GM11168 (cell line): ENCODE measurements at regions not wholly inside any gene's neighbourhood (a gene's known extent, or its start where the extent isn't known, plus 50 kb on each side); places are given as distances from the start of the nearest gene placed in this dataset.

ENCODE experiments used
- in situ Hi-C: fragments of 300-500 bp; cut with MboI; formaldehyde crosslinking; loops from one replicate; pipeline ENCODE4 v1.12.0; 2022; ENCODE audit warnings: low sequenced_read_pairs; ENCODE audit not compliant: unreplicated experiment

DNA sequence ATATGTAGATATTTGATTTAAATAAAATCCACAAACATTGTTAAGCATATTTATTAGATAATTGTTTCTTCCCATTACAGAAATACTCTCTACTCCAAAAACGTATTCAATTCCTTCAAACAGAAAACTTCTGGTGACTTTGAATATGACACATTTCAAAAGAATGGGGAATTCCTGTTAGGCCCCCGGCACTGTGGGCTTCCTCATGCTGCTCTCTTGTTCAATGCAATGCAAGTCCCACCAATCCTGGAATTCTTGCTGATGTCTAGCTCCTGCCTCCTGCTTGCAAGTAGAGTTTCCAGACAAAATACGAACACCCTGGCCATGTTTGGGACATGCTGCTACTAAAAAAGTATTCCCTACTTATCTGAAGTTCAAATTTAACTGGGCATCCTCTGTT is 544.1 kb downstream of the QKI start:
- in situ Hi-C loops = loop anchor here (10.0 kb wide), 1 partner anchor 534 kb away; no protein-coding TSS in a partner anchor

DNA sequence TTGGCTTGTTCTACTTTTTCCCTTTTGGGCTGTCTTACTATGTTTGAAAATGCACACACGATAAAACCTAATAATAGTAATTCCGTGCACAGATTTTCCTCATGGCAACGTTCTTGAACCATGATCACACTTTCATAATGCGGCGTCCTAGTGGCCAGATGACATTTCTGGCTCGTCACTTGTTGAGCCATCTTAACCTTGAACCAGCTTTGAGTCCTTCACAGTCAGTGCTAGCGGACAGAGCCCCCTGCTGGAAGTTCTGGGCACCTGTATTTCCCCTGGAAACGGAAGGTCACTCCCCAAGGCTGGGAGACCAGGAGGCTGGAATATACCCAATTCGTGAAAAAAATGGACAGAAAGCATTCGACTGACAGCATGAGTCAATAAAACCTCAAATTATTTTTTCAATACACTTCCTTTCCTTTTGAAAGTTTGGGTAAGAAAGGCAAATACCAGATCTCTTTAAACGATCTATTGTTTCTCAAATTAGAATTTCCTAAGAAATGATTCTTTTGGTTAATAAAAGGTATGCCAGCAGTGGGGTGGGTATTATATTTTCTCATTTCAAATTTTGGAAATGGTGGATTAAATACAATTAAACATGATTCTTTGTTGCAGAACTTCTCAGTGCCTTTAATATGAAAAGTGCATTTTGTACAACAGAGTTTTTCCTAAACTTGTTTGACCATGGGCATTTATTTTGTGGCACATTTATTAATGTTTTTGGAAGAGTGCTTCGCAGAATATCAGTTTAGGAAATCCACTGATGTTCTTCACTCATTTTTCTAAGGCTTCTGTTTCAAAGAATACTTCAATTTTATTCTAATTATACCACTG is 542.3 kb downstream of the QKI start:
- in situ Hi-C loops = loop anchor here (10.0 kb wide), 1 partner anchor 532 kb away; no protein-coding TSS in a partner anchor

DNA sequence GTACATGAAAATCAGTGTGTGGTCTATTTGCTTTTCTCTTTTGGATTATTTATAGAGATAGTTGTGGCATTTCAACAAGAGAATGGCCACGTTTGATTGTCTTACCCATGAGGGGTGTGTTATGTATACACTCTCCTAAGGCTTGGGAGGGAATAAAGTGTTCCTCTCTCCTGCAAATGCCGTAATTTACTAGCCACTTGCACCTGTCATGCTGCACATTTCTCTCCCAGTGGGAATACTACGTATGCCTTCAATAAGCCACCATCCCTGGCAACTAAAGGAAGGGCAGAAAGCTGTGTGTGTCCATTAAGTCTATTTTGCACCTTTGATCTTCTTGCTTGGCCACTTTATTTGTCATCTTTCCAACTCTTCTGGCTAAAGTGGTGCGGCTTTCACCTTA is 541.2 kb downstream of the QKI start:
- in situ Hi-C loops = loop anchor here (10.0 kb wide), 1 partner anchor 531 kb away; no protein-coding TSS in a partner anchor

DNA sequence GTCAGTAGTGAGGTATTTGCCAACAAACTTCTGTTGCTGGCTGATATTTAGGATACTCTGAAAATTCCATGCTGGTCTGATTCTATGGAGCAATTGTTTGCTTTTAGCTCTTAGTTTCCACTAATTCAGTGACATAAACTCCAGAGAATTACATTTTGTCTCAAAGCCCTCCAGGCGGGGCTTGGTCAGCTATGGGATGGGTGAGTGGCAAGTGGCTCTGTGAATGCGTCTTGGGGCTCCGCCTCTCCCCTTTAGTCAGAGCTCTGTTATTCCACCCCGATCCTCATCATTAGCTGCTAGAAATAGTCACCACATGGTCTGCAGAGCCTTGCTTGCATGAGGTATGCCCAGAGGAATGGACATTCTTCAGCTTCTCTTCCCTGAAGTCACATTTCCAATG is 540.6 kb downstream of the QKI start:
- in situ Hi-C loops = loop anchor here (10.0 kb wide), 1 partner anchor 530 kb away; no protein-coding TSS in a partner anchor

DNA sequence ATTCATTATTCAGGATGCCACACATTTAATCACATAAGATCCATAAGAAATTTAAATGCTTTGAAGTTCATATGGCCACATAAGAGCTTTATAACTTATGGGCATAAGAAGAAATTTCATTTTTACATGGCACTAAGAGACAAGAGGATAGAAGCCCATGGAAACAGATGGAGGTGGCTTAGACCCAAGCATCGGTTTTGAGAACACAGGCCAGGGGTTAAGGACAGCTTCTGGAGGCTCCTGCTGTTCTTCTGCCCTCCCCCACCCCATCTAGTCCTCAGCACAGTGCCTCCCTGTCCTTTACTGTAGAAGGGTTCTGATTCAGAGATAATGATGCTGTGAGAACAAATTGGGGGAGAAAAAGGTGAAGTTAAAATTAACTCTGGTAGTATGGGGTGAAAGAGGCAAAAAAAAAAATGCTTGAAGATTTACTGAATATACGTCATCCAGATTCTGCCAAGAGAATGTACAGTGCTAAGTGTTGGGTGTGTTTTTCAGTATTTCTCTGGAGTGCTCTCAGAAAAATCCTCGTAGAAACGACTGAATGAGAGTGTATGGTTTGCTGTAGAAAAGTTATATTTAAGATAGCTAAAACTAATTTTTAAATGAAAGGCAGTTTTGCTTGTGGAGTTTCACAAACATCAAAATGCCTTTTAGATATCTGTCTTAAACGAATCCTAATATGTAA is 539.7 kb downstream of the QKI start:
- in situ Hi-C loops = loop anchor here (10.0 kb wide), 1 partner anchor 529 kb away; no protein-coding TSS in a partner anchor

DNA sequence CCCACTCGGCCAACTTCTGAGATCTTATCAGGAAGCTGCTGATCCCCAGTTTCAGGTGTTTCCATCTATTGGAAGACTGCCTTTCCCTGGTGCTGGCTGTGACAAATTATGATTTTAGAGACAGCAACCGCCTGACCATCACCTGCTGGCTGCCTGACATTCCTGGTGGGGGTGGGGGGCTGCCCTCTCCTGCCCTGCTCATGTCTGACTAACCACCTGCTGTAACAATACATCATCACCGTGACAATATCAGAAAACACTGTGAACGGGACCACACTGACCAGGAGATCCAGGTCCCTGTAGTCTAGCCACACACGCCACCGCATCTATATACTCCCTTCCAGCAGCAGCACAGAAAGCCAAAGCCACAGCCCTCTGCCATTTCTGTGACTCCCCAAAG is 537.5 kb downstream of the QKI start:
- in situ Hi-C loops = loop anchor here (10.0 kb wide), 1 partner anchor 527 kb away; no protein-coding TSS in a partner anchor

DNA sequence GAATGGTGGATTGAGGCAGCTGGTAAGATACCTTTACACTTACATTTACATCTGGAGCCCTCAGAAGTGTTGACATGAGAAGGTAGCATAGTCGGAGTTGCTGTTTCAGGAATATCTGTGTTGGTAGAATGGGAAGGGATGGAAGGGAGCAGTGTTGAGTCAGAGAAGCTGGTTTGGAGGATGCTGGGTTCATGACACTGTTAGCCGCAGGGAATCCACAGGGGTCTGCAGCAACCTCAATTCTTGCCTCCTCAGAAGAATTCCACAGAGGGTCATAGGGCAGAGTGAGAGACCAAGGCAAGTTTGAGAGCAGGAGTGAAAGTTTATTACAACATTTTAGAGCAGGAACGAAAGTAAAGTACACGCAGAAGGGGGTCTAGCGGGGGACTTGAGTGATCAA is 536.8 kb downstream of the QKI start:
- in situ Hi-C loops = loop anchor here (10.0 kb wide), 1 partner anchor 527 kb away; no protein-coding TSS in a partner anchor

DNA sequence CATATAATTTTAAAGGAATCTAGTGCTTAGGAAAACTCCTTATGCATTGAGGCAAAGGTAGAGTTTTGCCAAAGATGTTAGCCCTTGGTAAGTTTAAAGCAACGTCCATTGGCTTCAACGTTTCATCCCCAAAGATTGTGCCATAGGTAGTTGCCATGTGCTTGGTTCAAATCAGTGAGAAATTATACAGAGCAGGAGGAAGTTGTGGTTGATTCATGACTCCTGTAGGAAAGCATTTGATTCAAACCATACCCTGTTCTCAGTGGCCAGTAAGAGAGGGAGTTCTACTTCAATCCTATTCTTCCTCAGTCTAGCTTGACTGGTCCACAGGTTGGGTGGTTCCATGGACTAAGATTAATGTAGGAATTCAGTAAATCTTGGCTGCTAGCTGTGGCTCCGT is 535.6 kb downstream of the QKI start:
- in situ Hi-C loops = loop anchor here (10.0 kb wide), 1 partner anchor 525 kb away; no protein-coding TSS in a partner anchor

DNA sequence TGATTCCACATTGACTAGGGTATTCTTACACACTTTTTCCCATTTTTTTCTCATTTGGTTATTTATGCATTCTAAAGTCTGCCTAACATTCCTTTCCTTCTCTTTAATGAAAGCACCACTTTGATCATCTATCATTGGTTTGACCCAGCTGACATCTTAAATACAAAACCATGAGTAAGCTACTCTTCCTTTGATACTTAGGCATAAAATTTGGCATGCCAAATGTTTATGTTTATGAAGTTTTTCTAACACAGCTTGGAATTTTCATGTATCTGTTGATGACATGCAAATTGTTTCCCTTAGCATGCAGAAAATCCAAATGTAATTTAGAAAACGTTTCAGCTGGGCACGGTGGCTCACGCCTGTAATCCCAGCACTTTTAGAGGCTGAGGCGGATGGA is 534.9 kb downstream of the QKI start:
- in situ Hi-C loops = no loop called here

DNA sequence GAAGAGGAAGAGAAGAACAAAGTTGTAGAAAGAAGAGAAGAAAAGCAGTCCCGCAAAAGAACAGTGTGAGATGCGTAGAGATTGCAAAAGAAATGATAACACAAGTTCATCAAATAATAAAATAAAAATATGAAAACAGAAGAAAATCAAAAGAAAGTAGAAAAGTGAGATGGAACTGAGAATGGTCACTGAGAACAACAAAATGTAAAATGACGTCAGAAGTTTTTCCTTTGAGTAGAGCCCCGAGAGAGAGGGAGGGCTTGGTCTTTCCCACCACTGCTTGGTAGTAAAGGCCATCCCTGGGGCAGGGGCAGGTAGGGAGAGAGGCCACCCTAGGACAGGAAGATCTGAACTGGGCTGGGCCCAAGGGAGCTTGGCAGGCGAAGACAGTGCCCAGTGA is 533.7 kb downstream of the QKI start:
- in situ Hi-C loops = no loop called here

DNA sequence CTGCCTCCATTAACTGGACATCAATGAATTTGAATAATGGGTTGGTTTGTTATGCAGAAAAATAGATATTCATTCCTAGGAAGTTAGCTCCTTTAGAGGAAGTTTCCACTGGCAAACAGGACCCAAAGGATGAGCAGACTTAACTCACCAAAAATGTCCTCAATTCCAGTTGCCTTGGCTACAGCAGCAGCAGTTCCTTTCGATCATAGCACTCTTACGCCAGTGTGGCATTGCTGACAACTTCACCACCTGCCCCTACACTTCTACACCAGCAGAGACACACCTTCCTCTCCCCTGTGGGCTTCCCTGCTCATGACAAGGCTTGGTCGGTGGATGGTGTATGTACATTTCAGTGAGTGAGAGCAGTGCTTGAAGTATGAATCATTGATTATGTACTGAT is 532.8 kb downstream of the QKI start:
- in situ Hi-C loops = no loop called here

DNA sequence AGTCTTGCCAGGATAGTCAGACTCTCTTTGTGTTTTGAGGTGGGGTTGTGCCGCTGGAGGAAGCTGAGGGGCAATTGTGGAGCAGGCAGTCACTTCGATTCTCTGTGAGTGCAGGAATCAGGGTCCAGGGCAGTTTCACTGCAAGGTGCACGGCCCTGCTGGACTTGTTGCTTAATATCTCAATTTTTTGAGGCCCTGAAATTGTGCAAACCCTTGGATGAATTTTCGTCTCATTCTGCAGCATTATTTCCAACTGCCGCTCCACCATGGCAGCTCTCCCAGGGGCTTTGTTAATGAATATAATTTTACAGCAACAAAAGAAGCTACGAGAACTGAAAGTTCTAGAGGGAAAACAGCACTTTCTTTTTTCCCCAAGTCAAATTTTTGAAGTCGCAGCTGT is 531.9 kb downstream of the QKI start:
- in situ Hi-C loops = no loop called here

DNA sequence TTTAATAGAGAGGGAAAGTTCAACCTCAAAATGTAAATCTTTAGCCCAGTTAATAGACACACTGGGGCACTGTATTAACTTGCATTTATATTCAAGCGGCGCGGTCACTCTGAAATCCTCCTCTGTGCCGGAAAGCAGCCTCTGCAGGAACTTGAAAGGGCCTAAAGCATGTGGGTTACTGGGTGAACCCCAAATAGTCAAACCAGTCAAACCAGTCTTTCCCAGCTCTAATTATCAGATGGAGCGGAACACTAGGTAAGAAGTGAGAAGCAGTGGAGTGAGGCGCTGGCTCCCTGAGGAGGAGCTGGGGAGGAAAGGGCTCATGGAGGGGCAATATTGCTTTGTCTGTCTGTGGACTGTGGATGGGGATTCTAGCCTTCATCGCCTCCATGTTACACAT is 531.3 kb downstream of the QKI start:
- in situ Hi-C loops = no loop called here

DNA sequence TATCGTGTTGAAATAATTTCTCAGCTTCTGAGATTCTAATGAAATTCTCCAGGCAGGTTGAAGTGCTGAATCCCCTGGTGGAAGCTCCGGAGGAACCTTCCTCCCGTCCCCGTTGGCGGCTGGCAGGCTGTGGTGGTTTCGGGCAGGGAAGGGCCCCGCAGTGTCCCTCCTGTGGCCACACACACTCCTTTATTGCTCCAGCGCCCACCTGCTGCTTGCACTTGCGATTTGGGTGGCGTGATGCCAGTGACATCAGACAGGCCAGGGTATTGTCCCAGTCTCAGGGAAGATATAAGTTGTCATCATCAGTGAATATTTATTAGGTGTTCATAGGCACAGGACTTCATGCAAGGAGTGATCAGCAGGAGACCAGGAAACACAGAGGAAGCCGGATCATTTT is 530.4 kb downstream of the QKI start:
- in situ Hi-C loops = no loop called here

DNA sequence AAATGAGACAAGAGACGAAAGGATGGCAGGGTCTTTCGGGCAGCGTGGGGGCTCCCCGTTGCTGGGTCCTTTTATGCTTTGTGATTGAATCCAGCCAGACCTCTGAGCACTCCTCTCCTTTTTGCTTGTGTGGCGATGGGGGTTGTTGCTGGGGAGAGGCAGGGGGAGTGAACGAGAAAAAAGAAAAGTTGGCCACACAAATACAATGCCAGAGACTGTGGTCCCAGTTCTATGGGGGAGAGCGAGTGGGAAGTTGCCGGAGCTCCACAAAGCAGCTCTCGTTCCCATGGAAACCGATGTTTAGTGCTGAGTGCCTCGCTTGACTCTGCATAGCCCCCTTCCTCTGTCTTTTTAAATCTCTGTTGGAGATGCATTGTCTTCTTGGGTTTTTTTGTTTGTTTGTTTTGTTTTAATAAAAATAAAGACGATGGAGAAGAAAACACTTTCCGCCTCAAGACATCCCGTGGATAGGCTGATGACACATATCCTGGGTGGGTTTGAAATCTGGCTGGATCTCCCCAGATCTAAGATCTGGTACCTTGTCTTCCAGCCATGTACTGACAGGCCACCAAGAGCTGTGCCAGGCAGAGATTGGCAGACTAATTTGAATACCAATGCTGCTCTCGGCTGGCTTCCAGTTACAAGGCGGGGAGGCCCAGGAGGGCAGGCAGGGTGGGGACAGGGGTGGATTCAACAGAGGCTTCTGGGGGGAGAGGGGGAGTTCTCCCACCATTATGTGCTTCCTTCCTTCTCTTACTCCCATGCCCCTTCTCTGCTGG is 529.3 kb downstream of the QKI start:
- in situ Hi-C loops = no loop called here

DNA sequence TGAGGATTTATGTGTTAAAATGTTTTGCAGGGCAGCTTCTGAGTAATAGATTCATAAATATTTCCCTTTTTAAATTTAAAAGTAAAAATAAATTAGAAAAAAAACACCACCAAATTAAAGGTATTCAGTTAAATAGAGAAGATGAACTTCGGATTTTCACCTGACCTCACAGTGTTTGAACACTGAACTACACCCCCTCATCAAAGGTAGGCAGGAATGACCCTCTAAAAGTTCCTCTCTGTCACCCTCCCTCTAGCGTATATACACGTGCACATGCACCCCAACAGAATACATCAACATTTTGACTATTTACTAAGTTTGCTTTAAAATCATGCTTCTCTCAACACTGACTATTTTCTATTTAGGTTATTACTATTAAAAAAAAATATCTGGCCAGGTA is 528.3 kb downstream of the QKI start:
- in situ Hi-C loops = no loop called here

DNA sequence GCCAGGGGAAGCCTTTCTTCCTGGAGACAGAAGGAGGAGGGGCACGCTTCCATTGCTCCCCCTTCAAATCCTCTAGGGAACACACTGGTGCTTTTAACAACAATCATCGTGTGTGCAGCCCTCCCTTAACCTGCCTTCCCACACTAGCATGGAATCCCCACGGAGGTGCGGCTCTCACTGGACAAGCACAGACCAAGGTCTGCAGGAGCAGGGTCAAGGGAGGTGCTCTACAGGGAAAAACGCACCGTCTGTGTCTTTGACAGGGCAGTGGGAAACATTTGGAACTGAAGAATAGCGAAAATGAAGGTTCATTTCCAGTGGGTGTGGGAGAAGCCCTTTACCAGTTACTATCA is 527.1 kb downstream of the QKI start:
- in situ Hi-C loops = no loop called here

DNA sequence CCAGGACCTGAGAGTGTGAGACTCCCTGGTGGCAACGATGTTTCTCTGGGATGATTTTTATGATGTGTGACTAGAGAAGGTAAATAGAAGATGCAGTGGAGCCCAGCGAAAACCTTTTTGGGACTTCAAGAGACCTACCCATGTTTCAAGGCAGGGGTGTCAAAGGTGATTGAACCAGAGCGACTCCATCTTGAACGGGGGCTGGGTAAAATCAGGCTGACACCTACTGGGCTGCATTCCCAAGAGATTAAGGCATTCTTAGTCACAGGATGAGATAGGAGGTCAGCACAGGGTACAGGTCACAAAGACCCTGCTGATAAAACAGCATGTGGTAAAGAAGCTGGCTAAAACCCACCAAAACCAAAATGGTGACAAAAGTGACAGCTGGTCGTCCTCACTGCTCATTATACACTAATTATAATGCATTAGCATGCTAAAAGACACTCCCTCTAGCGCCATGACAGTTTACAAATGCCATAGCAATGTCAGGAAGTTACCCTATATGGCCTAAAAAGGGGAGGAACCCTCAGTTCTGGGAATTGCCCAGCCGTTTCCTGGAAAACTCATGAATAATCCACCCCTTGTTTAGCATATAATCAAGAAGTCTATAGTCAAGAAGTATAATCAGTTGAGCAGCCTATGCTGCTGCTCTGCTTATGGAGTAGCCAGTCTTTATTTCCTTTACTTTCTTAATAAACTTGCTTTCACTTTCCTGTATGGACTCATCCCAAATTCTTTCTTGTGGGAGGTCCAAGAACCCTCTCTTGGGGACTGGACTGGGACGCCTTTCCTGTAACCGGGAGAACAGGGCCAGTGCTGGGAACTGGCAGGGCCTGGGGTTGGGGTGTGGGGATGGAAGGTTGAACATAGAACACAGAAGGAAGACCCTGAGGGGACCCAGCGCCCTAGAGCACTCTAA is 526.4 kb downstream of the QKI start:
- in situ Hi-C loops = no loop called here

DNA sequence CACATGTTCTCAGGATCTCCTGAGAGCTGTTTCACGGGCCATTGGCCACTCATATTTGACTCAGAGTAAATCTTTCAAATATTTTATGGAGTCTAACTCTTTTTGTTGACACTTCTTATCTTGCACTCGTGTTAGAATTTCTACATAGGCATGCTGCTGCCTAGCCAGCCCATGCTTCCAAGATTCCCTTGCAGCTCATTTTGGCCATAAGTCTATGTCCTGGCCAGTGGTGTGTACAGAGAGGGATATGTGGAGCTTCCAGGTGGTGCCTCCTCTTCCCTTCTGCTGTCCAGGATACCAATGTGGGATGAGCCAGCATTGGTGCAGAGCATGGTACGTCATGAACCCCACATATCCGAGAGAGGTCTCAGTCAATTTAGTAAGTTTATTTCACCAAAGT is 522.6 kb downstream of the QKI start:
- in situ Hi-C loops = no loop called here
